Calu3 (cell line): ENCODE measurements at regions not wholly inside any gene's neighbourhood (a gene's known extent, or its start where the extent isn't known, plus 50 kb on each side); places are given as distances from the start of the nearest gene placed in this dataset.

Experiments used
- BruUV-seq: library from RNA; stranded (reverse); fragments of 400-500 nt; replicated peaks from 2 replicates; lab custom pipeline; 2021; lab: Mats Ljungman, UMichigan
- CTCF ChIA-PET: fragments of 300-600 bp; sonication (Branson Sonifier 250); formaldehyde crosslinking; loops from one replicate; lab custom pipeline; 2022; ENCODE audit warnings: antibody characterized with exemption; lab: Charles Lee
- DNase-seq: peaks from one replicate; pipeline ENCODE4 v3.0.0; 2022
- H3K27ac Mint-ChIP-seq: one replicate; pipeline ENCODE4 v1.8.0; 2022; ENCODE audit warnings: mixed read lengths; ENCODE audit not compliant: unreplicated experiment
- H3K27me3 Mint-ChIP-seq: one replicate; pipeline ENCODE4 v1.8.0; 2022; ENCODE audit warnings: mixed read lengths; ENCODE audit not compliant: unreplicated experiment
- H3K36me3 Mint-ChIP-seq: one replicate; pipeline ENCODE4 v1.8.0; 2022; ENCODE audit warnings: mild to moderate bottlenecking, moderate library complexity, mixed read lengths; ENCODE audit not compliant: insufficient read depth, unreplicated experiment
- H3K4me1 Mint-ChIP-seq: one replicate; pipeline ENCODE4 v1.8.0; 2022; ENCODE audit warnings: mild to moderate bottlenecking, low read depth, mixed read lengths; ENCODE audit not compliant: unreplicated experiment
- H3K4me3 Mint-ChIP-seq: one replicate; pipeline ENCODE4 v1.8.0; 2022; ENCODE audit warnings: mild to moderate bottlenecking, low read depth, moderate library complexity, mixed read lengths; ENCODE audit not compliant: unreplicated experiment
- H3K9me3 Mint-ChIP-seq: one replicate; pipeline ENCODE4 v1.8.0; 2022; ENCODE audit warnings: low read depth, mixed read lengths; ENCODE audit not compliant: unreplicated experiment
- intact Hi-C: fragments of 100-400 bp; cut with micrococcal nuclease; formaldehyde crosslinking; loops from one replicate; pipeline ENCODE4 v1.10.0; 2022; ENCODE audit not compliant: unreplicated experiment
- TF ChIP-seq, protein P1 (sequence below): fragments of 200-600 bp; IDR thresholded peaks from one replicate; pipeline ENCODE4 v1.8.0; 2022; ENCODE audit warnings: antibody characterized with exemption; ENCODE audit not compliant: unreplicated experiment

DNA sequence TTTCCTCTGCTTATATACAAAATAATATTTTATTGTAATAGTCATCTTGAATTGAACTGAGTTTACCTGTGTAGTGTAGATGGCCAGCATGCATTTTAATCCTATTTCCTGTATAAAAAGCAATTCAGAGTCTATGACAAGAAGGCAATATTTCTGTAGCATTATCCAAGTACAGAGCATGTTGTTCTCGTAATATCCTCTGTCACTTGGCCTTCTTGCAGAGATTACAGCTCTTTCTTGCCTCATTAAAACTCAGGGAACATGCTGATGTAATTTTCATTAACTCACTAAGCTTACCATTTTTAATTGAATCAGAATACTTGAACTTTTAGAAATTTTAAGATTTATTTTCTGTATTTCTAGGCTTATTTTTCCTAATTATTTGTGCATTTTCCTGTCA is 203.3 kb upstream of the AGTR1 start:
- TF ChIP-seq, protein P1, sequence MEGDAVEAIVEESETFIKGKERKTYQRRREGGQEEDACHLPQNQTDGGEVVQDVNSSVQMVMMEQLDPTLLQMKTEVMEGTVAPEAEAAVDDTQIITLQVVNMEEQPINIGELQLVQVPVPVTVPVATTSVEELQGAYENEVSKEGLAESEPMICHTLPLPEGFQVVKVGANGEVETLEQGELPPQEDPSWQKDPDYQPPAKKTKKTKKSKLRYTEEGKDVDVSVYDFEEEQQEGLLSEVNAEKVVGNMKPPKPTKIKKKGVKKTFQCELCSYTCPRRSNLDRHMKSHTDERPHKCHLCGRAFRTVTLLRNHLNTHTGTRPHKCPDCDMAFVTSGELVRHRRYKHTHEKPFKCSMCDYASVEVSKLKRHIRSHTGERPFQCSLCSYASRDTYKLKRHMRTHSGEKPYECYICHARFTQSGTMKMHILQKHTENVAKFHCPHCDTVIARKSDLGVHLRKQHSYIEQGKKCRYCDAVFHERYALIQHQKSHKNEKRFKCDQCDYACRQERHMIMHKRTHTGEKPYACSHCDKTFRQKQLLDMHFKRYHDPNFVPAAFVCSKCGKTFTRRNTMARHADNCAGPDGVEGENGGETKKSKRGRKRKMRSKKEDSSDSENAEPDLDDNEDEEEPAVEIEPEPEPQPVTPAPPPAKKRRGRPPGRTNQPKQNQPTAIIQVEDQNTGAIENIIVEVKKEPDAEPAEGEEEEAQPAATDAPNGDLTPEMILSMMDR, result no peak
- Mint-ChIP-seq H3K36me3 (no peaks in the 10 kb centered on the region), H3K9me3 (no peaks in the 10 kb centered on the region), H3K4me1 (no peaks in the 10 kb centered on the region), H3K27me3 (no peaks in the 10 kb centered on the region), H3K27ac (no peak overlapping the region), H3K4me3 (no peak overlapping the region)
- CTCF ChIA-PET, result no interaction called here
- intact Hi-C loops, result no loop called here
- no peak for DNase-seq
- BruUV-seq, result no TSS peak

DNA sequence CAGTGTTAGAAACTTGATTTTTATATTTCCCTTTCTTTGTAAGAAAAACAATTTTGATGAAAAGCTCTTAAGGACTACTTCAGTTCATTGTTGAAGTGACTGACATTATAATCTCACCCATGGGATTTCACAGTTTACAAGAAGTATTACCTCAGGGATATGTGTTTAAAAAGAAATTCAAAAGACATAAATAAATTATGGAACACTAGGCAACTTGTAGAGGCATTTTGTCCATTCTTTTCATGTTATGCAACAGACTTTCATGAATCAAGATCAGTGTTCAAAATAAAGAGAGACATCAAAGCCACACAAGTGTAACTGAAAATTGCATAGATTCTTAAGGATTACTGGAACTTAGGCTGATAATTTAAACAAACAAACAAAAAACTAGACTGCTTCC is 196.8 kb upstream of the AGTR1 start:
- TF ChIP-seq, protein P1, result no peak
- H3K27me3 Mint-ChIP-seq, result no peaks in the 10 kb centered on the region
- BruUV-seq, result no TSS peak
- H3K27ac Mint-ChIP-seq, result no peak overlapping the region
- intact Hi-C loops, result no loop called here
- DNase-seq, result no peak
- no peaks in the 10 kb centered on the region for H3K36me3 Mint-ChIP-seq
- no peaks in the 10 kb centered on the region for H3K4me1 Mint-ChIP-seq
- H3K9me3 Mint-ChIP-seq, result no peaks in the 10 kb centered on the region
- H3K4me3 Mint-ChIP-seq, result no peak overlapping the region
- CTCF ChIA-PET, result interaction anchor here (1.2 kb wide), 1 partner anchor 1352 kb away, joined by 3 read pairs; no protein-coding TSS in a partner anchor

DNA sequence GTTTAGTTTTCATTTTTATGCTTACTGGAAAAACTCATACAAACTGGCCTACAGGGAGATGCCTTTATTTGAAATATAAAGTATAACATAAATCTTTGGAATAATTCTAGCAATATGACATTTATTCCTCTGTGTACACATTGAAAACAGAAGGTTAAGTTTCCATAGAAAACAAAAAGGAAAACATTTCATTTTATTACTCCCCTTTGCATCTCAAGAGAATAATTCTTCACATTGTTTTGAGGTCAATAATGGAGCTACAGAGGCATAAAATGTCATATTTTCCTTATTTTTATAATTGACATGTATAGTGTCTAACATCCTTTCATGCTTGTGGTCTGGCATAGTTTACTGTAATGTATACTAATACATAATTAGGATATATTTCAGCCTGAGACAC is 187.6 kb upstream of the AGTR1 start:
- CTCF ChIA-PET, result no interaction called here
- Mint-ChIP-seq H3K4me1 (no peaks in the 10 kb centered on the region), H3K4me3 (no peak overlapping the region), H3K27me3 (no peaks in the 10 kb centered on the region), H3K36me3 (no peaks in the 10 kb centered on the region), H3K27ac (no peak overlapping the region), H3K9me3 (peaks cover 3% of the 10 kb centered on the region)
- intact Hi-C loops, result no loop called here
- BruUV-seq, result no TSS peak
- DNase-seq, result no peak
- TF ChIP-seq, protein P1, result no peak

DNA sequence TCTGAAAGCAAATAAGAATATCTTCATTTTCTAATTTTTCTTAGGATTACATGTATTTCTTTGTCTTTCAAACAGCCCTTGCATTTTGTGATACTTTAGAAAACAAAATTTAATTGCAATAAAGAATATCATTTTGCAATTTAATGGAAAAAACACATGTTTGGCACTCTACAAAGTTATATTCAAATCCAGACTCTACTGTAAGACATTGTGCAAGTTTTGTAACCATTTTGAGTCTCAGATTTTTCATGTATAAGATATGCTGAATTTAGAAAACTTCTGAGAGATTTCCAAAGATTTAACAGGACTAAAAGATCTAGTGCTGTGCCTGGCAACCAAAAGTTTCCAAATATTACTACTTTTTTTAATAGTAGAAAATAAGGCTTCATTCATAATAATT is 187.1 kb upstream of the AGTR1 start:
- TF ChIP-seq, protein P1, result no peak
- intact Hi-C loops, result no loop called here
- H3K9me3 Mint-ChIP-seq, result peaks cover 3% of the 10 kb centered on the region
- no TSS peak for BruUV-seq
- H3K27me3 Mint-ChIP-seq, result no peaks in the 10 kb centered on the region
- H3K27ac Mint-ChIP-seq, result no peak overlapping the region
- H3K36me3 Mint-ChIP-seq, result no peaks in the 10 kb centered on the region
- no peak for DNase-seq
- no peak overlapping the region for H3K4me3 Mint-ChIP-seq
- CTCF ChIA-PET, result no interaction called here
- H3K4me1 Mint-ChIP-seq, result no peaks in the 10 kb centered on the region
